GM23338 (cell line): ENCODE measurements at regions not wholly inside any gene's neighbourhood (a gene's known extent, or its start where the extent isn't known, plus 50 kb on each side); places are given as distances from the start of the nearest gene placed in this dataset.

Experiments used
- ATAC-seq: fragments of 200-7000 bp; cut with Tn5 transposase; 3 replicates; pipeline ENCODE4 v1.9.1; 2020
- DNase-seq: peaks from one replicate; pipeline ENCODE4 v3.0.0-alpha.2; 2015; ENCODE audit warnings: low spot score
- H2AFZ ChIP-seq: fragments of 200-600 bp; sonication (generic); 2 replicates; pipeline ENCODE4 v1.8.0; 2016; ENCODE audit warnings: antibody characterized with exemption, mild to moderate bottlenecking, moderate library complexity
- H3F3A ChIP-seq: fragments of 200-600 bp; sonication (generic); replicated peaks from 2 replicates; pipeline ENCODE4 v1.8.0; 2017; ENCODE audit warnings: antibody characterized with exemption, mixed run types, low read depth
- H3K27ac ChIP-seq: fragments of 200-600 bp; sonication (generic); 2 replicates; pipeline ENCODE4 v1.6.1; 2016; ENCODE audit warnings: low read depth
- H3K27me3 ChIP-seq: fragments of 200-600 bp; sonication (generic); 2 replicates; pipeline ENCODE4 v1.8.0; 2016; ENCODE audit warnings: mild to moderate bottlenecking, mixed run types, moderate library complexity; ENCODE audit not compliant: insufficient read depth
- H3K36me3 ChIP-seq: fragments of 200-600 bp; sonication (generic); 2 replicates; pipeline ENCODE4 v1.8.0; 2016; ENCODE audit warnings: mild to moderate bottlenecking; ENCODE audit not compliant: insufficient read depth
- H3K4me1 ChIP-seq: fragments of 200-600 bp; sonication (generic); 2 replicates; pipeline ENCODE4 v1.8.0; 2016; ENCODE audit warnings: mild to moderate bottlenecking, moderate library complexity; ENCODE audit not compliant: insufficient read depth
- H3K4me2 ChIP-seq: fragments of 200-600 bp; sonication (generic); 2 replicates; pipeline ENCODE4 v1.7.1; 2017; ENCODE audit warnings: mixed run types
- H3K4me3 ChIP-seq: fragments of 200-600 bp; sonication (generic); 2 replicates; pipeline ENCODE4 v1.6.1; 2016; ENCODE audit warnings: mixed run types
- H3K79me2 ChIP-seq: fragments of 200-600 bp; sonication (generic); replicated peaks from 2 replicates; pipeline ENCODE4 v1.8.0; 2017; ENCODE audit warnings: mild to moderate bottlenecking; ENCODE audit not compliant: insufficient read depth
- H3K9me2 ChIP-seq: fragments of 200-600 bp; sonication (generic); 2 replicates; pipeline ENCODE4 v1.8.0; 2017; ENCODE audit not compliant: insufficient read depth
- H4K20me1 ChIP-seq: fragments of 200-600 bp; sonication (generic); replicated peaks from 2 replicates; pipeline ENCODE4 v1.8.0; 2017; ENCODE audit warnings: mild to moderate bottlenecking; ENCODE audit not compliant: insufficient read depth
- H3K27ac Mint-ChIP-seq: 2 replicates; pipeline ENCODE4 v1.8.0; 2020; ENCODE audit warnings: inconsistent platforms, mild to moderate bottlenecking, moderate library complexity, mixed read lengths
- H3K27me3 Mint-ChIP-seq: 3 replicates; pipeline ENCODE4 v1.8.0; 2022; ENCODE audit warnings: low read depth, mild to moderate bottlenecking, moderate library complexity, mixed read lengths, inconsistent platforms; ENCODE audit not compliant: insufficient read depth, poor library complexity
- H3K36me3 Mint-ChIP-seq: 3 replicates; pipeline ENCODE4 v1.8.0; 2021; ENCODE audit warnings: low read depth, mild to moderate bottlenecking, inconsistent platforms, moderate library complexity, mixed read lengths
- H3K4me1 Mint-ChIP-seq: 3 replicates; pipeline ENCODE4 v1.8.0; 2020; ENCODE audit warnings: mild to moderate bottlenecking, inconsistent platforms, mixed read lengths
- H3K4me3 Mint-ChIP-seq: 3 replicates; pipeline ENCODE4 v1.8.0; 2021; ENCODE audit warnings: moderate library complexity, mild to moderate bottlenecking, inconsistent platforms, mixed read lengths
- H3K9me3 Mint-ChIP-seq: 3 replicates; pipeline ENCODE4 v1.8.0; 2020; ENCODE audit warnings: moderate library complexity, mild to moderate bottlenecking, inconsistent platforms, mixed read lengths
- CREB1 ChIP-seq: fragments of 250-450 bp; sonication (Bioruptor Pico); IDR thresholded peaks from 2 replicates; pipeline ENCODE4 v1.5.0; 2020; ENCODE audit warnings: low read depth, mild to moderate bottlenecking, moderate library complexity
- EZH2 ChIP-seq: fragments of 200-600 bp; sonication (generic); IDR thresholded peaks from one replicate; pipeline ENCODE4 v1.8.0; 2017; ENCODE audit warnings: antibody characterized with exemption, mild to moderate bottlenecking, low read depth; ENCODE audit not compliant: unreplicated experiment
- JUNB ChIP-seq: IDR thresholded peaks from one replicate; pipeline ENCODE4 v1.6.1; 2016; ENCODE audit warnings: antibody characterized with exemption; ENCODE audit not compliant: unreplicated experiment
- STAT1 ChIP-seq: IDR thresholded peaks from one replicate; pipeline ENCODE4 v1.6.1; 2016; ENCODE audit warnings: antibody characterized with exemption; ENCODE audit not compliant: unreplicated experiment
- ZNF114 ChIP-seq: fragments of 250-450 bp; sonication (Bioruptor Pico); IDR thresholded peaks from 2 replicates; pipeline ENCODE4 v1.5.0; 2020; ENCODE audit warnings: mild to moderate bottlenecking, moderate library complexity
- ZNF331 ChIP-seq: fragments of 250-450 bp; sonication (Bioruptor Pico); IDR thresholded peaks from 2 replicates; pipeline ENCODE4 v1.5.0; 2020; ENCODE audit warnings: low read depth, mild to moderate bottlenecking, moderate library complexity
- TF ChIP-seq, protein P1 (sequence below): fragments of 250-450 bp; sonication (Bioruptor Pico); IDR thresholded peaks from 2 replicates; pipeline ENCODE4 v1.5.0; 2020; ENCODE audit warnings: mild to moderate bottlenecking, moderate library complexity
- TF ChIP-seq, protein P2 (sequence below), 2 experiments: fragments of 200-600 bp in 1 of 2; sonication (generic) in 1 of 2; conservative IDR thresholded peaks; 2 replicates each; pipeline versions ENCODE4 v1.5.1 to v1.6.1; 2016 to 2017; ENCODE audit warnings: antibody characterized with exemption in 2 of 2, low read depth in 2 of 2, mild to moderate bottlenecking in 2 of 2, moderate library complexity in 1 of 2

DNA sequence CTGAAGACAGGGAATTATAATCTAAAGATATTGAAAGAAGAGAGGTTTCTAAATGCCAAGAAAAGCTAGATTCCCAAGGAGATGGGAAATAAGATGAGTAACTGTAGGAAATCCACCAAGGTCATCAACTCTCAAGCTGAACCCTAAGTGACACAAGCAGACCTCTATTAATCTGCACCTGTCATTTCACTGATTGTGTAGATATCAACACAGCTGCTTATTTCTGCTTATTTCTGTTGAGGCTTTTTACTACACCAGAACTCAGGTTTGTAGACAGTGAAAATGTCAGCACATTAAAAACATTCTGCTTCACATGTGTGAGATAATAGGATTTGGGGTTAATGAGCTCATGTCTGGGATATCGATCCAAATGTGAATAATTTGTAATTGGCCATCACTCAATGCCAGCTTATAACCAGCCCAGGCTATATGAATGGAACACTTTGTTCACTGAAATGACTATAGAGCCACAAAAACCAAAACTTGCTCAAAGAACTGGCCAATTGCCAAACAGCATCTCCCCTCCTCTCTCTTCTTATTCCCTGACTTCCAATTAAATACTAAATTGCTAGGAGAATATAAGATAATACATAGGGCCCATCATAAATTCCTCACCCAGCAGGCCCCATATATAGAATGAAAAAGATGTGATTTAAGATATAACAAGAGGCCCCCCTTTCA, 188.7 kb upstream of the ARID2 start (continued):
- TF ChIP-seq ZNF114 (CRISPR knock-in tag) (no peak), EZH2 (no peak), ZNF331 (CRISPR knock-in tag) (no peak), JUNB (no peak), CREB1 (CRISPR knock-in tag) (no peak)
- TF ChIP-seq, protein P1, sequence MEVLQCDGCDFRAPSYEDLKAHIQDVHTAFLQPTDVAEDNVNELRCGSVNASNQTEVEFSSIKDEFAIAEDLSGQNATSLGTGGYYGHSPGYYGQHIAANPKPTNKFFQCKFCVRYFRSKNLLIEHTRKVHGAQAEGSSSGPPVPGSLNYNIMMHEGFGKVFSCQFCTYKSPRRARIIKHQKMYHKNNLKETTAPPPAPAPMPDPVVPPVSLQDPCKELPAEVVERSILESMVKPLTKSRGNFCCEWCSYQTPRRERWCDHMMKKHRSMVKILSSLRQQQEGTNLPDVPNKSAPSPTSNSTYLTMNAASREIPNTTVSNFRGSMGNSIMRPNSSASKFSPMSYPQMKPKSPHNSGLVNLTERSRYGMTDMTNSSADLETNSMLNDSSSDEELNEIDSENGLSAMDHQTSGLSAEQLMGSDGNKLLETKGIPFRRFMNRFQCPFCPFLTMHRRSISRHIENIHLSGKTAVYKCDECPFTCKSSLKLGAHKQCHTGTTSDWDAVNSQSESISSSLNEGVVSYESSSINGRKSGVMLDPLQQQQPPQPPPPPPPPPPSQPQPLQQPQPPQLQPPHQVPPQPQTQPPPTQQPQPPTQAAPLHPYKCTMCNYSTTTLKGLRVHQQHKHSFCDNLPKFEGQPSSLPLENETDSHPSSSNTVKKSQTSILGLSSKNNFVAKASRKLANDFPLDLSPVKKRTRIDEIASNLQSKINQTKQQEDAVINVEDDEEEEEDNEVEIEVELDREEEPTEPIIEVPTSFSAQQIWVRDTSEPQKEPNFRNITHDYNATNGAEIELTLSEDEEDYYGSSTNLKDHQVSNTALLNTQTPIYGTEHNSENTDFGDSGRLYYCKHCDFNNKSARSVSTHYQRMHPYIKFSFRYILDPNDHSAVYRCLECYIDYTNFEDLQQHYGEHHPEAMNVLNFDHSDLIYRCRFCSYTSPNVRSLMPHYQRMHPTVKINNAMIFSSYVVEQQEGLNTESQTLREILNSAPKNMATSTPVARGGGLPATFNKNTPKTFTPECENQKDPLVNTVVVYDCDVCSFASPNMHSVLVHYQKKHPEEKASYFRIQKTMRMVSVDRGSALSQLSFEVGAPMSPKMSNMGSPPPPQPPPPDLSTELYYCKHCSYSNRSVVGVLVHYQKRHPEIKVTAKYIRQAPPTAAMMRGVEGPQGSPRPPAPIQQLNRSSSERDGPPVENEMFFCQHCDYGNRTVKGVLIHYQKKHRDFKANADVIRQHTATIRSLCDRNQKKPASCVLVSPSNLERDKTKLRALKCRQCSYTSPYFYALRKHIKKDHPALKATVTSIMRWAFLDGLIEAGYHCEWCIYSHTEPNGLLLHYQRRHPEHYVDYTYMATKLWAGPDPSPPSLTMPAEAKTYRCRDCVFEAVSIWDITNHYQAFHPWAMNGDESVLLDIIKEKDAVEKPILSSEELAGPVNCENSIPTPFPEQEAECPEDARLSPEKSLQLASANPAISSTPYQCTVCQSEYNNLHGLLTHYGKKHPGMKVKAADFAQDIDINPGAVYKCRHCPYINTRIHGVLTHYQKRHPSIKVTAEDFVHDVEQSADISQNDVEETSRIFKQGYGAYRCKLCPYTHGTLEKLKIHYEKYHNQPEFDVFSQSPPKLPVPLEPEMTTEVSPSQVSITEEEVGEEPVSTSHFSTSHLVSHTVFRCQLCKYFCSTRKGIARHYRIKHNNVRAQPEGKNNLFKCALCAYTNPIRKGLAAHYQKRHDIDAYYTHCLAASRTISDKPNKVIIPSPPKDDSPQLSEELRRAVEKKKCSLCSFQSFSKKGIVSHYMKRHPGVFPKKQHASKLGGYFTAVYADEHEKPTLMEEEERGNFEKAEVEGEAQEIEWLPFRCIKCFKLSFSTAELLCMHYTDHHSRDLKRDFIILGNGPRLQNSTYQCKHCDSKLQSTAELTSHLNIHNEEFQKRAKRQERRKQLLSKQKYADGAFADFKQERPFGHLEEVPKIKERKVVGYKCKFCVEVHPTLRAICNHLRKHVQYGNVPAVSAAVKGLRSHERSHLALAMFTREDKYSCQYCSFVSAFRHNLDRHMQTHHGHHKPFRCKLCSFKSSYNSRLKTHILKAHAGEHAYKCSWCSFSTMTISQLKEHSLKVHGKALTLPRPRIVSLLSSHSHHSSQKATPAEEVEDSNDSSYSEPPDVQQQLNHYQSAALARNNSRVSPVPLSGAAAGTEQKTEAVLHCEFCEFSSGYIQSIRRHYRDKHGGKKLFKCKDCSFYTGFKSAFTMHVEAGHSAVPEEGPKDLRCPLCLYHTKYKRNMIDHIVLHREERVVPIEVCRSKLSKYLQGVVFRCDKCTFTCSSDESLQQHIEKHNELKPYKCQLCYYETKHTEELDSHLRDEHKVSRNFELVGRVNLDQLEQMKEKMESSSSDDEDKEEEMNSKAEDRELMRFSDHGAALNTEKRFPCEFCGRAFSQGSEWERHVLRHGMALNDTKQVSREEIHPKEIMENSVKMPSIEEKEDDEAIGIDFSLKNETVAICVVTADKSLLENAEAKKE, result no peak

DNA sequence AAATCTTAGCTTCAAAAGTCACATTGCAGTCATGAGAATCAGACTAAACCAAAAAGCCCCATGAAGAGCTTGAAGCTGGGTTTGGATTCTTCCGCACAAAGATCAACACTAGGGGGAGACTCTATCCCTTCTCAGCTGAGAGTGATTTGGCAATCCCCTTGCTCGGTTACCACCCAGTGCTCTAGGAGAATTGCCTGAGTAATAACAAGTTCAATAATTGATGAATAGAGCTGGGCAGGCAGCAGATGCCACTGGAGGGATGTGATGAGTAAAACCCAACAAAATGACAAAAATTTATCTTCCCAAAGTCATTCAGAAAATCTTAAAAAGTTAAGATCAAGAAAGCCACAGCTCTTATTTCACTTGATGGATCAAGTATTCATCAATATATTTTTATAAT, 185.6 kb upstream of the ARID2 start:
- Histone ChIP-seq H3K4me2 (no peak overlapping the region), H2AFZ (no peak overlapping the region), H3K4me3 (no peak overlapping the region), H3K79me2 (no peaks in the 10 kb centered on the region), H3K27me3 (no peaks in the 10 kb centered on the region), H4K20me1 (no peaks in the 10 kb centered on the region), H3F3A (no peaks in the 10 kb centered on the region), H3K4me1 (no peaks in the 10 kb centered on the region), H3K36me3 (no peaks in the 10 kb centered on the region), H3K27ac (no peak overlapping the region), H3K9me2 (no peaks in the 10 kb centered on the region; the same call in 1 of the 2 replicates)
- TF ChIP-seq, protein P2, sequence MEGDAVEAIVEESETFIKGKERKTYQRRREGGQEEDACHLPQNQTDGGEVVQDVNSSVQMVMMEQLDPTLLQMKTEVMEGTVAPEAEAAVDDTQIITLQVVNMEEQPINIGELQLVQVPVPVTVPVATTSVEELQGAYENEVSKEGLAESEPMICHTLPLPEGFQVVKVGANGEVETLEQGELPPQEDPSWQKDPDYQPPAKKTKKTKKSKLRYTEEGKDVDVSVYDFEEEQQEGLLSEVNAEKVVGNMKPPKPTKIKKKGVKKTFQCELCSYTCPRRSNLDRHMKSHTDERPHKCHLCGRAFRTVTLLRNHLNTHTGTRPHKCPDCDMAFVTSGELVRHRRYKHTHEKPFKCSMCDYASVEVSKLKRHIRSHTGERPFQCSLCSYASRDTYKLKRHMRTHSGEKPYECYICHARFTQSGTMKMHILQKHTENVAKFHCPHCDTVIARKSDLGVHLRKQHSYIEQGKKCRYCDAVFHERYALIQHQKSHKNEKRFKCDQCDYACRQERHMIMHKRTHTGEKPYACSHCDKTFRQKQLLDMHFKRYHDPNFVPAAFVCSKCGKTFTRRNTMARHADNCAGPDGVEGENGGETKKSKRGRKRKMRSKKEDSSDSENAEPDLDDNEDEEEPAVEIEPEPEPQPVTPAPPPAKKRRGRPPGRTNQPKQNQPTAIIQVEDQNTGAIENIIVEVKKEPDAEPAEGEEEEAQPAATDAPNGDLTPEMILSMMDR (conservative IDR thresholded peaks at IDR 0.05; ENCODE audit: low read depth in 2 of 2), result peak; percentile 85 to 87
- no peak for TF ChIP-seq STAT1
- H3K4me3 Mint-ChIP-seq, result no peak overlapping the region
- peak; percentile 90 for ATAC-seq
- H3K4me1 Mint-ChIP-seq, result no peaks in the 10 kb centered on the region; the same call in 2 of the 3 replicates
- no peaks in the 10 kb centered on the region for H3K27me3 Mint-ChIP-seq
- H3K36me3 Mint-ChIP-seq, result no peaks in the 10 kb centered on the region
- peak; percentile 90 for DNase-seq
- H3K27ac Mint-ChIP-seq, result no peak overlapping the region
- H3K9me3 Mint-ChIP-seq, result no peaks in the 10 kb centered on the region
